ENCODE measurements at regions not wholly inside any gene's neighbourhood (a gene's known extent, or its start where the extent isn't known, plus 50 kb on each side); places are given as distances from the start of the nearest gene placed in this dataset.

DNA sequence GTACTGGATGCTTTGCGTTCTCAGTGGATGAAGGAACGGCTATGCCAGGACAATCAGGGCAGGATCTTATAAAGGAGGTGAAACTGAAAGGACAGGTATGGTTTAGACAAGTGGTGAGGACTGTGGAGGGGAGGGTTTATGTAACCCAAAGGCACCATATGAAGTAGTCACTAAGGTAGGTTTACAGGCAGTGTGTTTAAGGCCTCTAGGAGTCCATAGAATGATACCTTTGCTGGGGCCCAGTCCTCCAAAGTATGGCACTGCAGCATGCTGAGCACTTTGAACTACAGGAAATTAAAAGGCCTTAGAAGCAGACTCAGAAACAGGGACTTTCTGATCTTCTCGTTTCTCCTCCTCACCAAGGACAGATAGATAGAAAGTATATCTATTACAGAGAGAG is 304.7 kb upstream of the USP25 start:
- TF ChIP-seq, protein P1, sequence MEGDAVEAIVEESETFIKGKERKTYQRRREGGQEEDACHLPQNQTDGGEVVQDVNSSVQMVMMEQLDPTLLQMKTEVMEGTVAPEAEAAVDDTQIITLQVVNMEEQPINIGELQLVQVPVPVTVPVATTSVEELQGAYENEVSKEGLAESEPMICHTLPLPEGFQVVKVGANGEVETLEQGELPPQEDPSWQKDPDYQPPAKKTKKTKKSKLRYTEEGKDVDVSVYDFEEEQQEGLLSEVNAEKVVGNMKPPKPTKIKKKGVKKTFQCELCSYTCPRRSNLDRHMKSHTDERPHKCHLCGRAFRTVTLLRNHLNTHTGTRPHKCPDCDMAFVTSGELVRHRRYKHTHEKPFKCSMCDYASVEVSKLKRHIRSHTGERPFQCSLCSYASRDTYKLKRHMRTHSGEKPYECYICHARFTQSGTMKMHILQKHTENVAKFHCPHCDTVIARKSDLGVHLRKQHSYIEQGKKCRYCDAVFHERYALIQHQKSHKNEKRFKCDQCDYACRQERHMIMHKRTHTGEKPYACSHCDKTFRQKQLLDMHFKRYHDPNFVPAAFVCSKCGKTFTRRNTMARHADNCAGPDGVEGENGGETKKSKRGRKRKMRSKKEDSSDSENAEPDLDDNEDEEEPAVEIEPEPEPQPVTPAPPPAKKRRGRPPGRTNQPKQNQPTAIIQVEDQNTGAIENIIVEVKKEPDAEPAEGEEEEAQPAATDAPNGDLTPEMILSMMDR (conservative IDR thresholded peaks at IDR 0.05; ENCODE audit: low read depth, low read length): no peak
- no peak for TF ChIP-seq EZH2phosphoT487 (IDR thresholded peaks at IDR 0.05; ENCODE audit: borderline replicate concordance, low read length)
- no peak for TF ChIP-seq EZH2 (IDR thresholded peaks at IDR 0.05; ENCODE audit: low read length, unreplicated experiment)

All from PC-3 (cell line).